Breast epithelium (tissue), 3 donors: ENCODE measurements at regions not wholly inside any gene's neighbourhood (a gene's known extent, or its start where the extent isn't known, plus 50 kb on each side); places are given as distances from the start of the nearest gene placed in this dataset.

Source experiments
- CTCF ChIP-seq, 3 donors: fragments of 450-650 bp; IDR thresholded peaks; one replicate each; pipeline ENCODE4 v1.5.1; 2016 to 2017; ENCODE audit warnings: antibody characterized with exemption in 3 of 3, mild to moderate bottlenecking in 3 of 3, moderate library complexity in 3 of 3
- POLR2A ChIP-seq: fragments of 450-650 bp; IDR thresholded peaks from one replicate; pipeline ENCODE4 v1.6.1; 2016; ENCODE audit warnings: antibody characterized with exemption, mild to moderate bottlenecking, moderate library complexity
- POLR2AphosphoS5 ChIP-seq, 3 donors: sonication (generic); formaldehyde crosslinking; IDR thresholded peaks; one replicate each; pipeline ENCODE4 v1.6.1; 2017; ENCODE audit warnings: antibody characterized with exemption in 3 of 3

GRCh38 chr21:27721675-27722074 lies 754.8 kb upstream of the ADAMTS5 start:
- TF ChIP-seq CTCF (IDR thresholded peaks at IDR 0.05) (no peak), POLR2AphosphoS5 (IDR thresholded peaks at IDR 0.05) (no peak), POLR2A (no peak)
